ENCODE measurements at regions not wholly inside any gene's neighbourhood (a gene's known extent, or its start where the extent isn't known, plus 50 kb on each side); places are given as distances from the start of the nearest gene placed in this dataset.

DNA sequence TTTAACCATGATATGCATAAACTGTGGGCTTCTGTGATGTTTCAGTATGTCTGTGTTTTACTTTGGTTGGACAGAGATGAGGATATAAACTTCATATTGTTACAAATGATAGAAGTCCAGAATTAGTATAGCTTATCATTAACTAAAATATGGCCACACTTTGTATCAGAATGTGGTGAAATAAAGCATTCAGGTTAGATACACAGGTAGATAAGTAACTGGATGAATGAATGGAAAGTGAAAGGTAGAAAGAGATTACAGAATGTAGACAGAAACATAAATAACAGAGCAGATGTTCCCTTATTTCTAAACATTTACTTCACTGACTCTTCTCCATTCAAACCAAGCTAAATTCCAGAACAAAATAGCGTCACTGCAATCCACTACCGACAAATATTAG lies 1033.8 kb downstream of the CDH18 start:
- H3K79me2 ChIP-seq (ENCODE audit: insufficient read depth, low read length): no peaks in the 10 kb centered on the region
- H3K4me1 ChIP-seq (ENCODE audit: control insufficient read depth in 1 of 2, insufficient read depth in 2 of 2, low read length in 2 of 2): no peaks in the 10 kb centered on the region
- H3K9me3 Mint-ChIP-seq: peaks cover 0 to 6% (median 0%) of the 10 kb centered on the region in 7 donors
- no peak for DNase-seq
- H3K4me2 ChIP-seq (replicated peaks; ENCODE audit: extremely low read depth, low read length, poor library complexity, severe bottlenecking): no peak overlapping the region
- no peaks in the 10 kb centered on the region for H4K20me1 ChIP-seq (ENCODE audit: insufficient read depth, low read length)
- no peaks in the 10 kb centered on the region for H3K4me1 Mint-ChIP-seq
- H3K27me3 Mint-ChIP-seq (ENCODE audit: low read depth in 3 of 3): no peaks in the 10 kb centered on the region
- no CpG with 5 or more reads among the region's 2 CpGs for WGBS (ENCODE audit: insufficient coverage)
- H3K27ac ChIP-seq (ENCODE audit: low read depth in 1 of 2, low read length in 2 of 2): no peak overlapping the region
- no peak overlapping the region for H3K4me3 Mint-ChIP-seq
- H3K36me3 ChIP-seq (replicated peaks in 1 of 2; ENCODE audit: control insufficient read depth in 1 of 2, insufficient read depth in 2 of 2, low read length in 2 of 2): no peaks in the 10 kb centered on the region
- intact Hi-C loops (cut with micrococcal nuclease): no loop called here
- no peak overlapping the region for H2AFZ ChIP-seq (ENCODE audit: insufficient read depth, low read depth, low read length, poor library complexity, severe bottlenecking)
- TF ChIP-seq, protein P1, sequence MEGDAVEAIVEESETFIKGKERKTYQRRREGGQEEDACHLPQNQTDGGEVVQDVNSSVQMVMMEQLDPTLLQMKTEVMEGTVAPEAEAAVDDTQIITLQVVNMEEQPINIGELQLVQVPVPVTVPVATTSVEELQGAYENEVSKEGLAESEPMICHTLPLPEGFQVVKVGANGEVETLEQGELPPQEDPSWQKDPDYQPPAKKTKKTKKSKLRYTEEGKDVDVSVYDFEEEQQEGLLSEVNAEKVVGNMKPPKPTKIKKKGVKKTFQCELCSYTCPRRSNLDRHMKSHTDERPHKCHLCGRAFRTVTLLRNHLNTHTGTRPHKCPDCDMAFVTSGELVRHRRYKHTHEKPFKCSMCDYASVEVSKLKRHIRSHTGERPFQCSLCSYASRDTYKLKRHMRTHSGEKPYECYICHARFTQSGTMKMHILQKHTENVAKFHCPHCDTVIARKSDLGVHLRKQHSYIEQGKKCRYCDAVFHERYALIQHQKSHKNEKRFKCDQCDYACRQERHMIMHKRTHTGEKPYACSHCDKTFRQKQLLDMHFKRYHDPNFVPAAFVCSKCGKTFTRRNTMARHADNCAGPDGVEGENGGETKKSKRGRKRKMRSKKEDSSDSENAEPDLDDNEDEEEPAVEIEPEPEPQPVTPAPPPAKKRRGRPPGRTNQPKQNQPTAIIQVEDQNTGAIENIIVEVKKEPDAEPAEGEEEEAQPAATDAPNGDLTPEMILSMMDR (IDR thresholded peaks at IDR 0.05): no peak
- H3K36me3 Mint-ChIP-seq: no peaks in the 10 kb centered on the region
- H3K9me3 ChIP-seq (replicated peaks in 1 of 2; ENCODE audit: control insufficient read depth in 1 of 2, insufficient read depth in 1 of 2, low read length in 2 of 2): peaks cover 0 to 5% of the 10 kb centered on the region in 2 donors
- H3K27ac Mint-ChIP-seq: no peak overlapping the region
- H3K9ac ChIP-seq (ENCODE audit: insufficient read depth, low read length, poor library complexity, severe bottlenecking): no peak overlapping the region
- no peak overlapping the region for H3K4me3 ChIP-seq (replicated peaks in 1 of 3; ENCODE audit: low read depth in 2 of 3, low read length in 3 of 3)
- H3K27me3 ChIP-seq (ENCODE audit: control insufficient read depth in 2 of 2, insufficient read depth in 2 of 2, low read length in 2 of 2): no peaks in the 10 kb centered on the region

DNA sequence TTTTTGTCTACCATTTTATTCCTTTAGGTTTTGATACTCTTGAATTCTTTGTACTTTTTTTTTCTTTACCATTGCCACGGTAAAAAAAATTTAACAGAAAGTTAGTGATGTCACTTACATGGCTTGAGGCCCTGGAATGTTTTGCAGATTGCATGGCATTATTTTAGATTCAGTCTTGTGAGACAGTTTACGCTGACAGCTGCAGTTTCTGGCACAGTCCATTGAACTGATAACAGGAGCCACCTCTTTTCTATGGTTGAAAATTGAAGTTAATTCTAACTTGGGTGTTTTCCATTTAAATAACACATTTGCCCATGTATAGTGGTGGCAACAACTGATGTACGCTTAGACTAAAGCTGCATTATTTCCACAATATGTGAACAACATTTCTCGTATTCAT lies 1028.5 kb downstream of the CDH18 start:
- no peak overlapping the region for H3K4me2 ChIP-seq (replicated peaks; ENCODE audit: extremely low read depth, low read length, poor library complexity, severe bottlenecking)
- Mint-ChIP-seq H3K27me3 (ENCODE audit: low read depth in 3 of 3) (no peaks in the 10 kb centered on the region), H3K27ac (no peak overlapping the region), H3K4me3 (no peak overlapping the region), H3K36me3 (no peaks in the 10 kb centered on the region), H3K9me3 (peaks cover 0 to 4% (median 0%) of the 10 kb centered on the region in 7 donors), H3K4me1 (no peaks in the 10 kb centered on the region)
- no peaks in the 10 kb centered on the region for H3K4me1 ChIP-seq (ENCODE audit: control insufficient read depth in 1 of 2, insufficient read depth in 2 of 2, low read length in 2 of 2)
- TF ChIP-seq, protein P1 (IDR thresholded peaks at IDR 0.05): no peak
- H4K20me1 ChIP-seq (ENCODE audit: insufficient read depth, low read length): no peaks in the 10 kb centered on the region
- DNase-seq: no peak
- no peaks in the 10 kb centered on the region for H3K36me3 ChIP-seq (replicated peaks in 1 of 2; ENCODE audit: control insufficient read depth in 1 of 2, insufficient read depth in 2 of 2, low read length in 2 of 2)
- H2AFZ ChIP-seq (ENCODE audit: insufficient read depth, low read depth, low read length, poor library complexity, severe bottlenecking): no peak overlapping the region
- no peak overlapping the region for H3K27ac ChIP-seq (ENCODE audit: low read depth in 1 of 2, low read length in 2 of 2)
- no peak overlapping the region for H3K4me3 ChIP-seq (replicated peaks in 1 of 3; ENCODE audit: low read depth in 2 of 3, low read length in 3 of 3)
- H3K79me2 ChIP-seq (ENCODE audit: insufficient read depth, low read length): no peaks in the 10 kb centered on the region
- WGBS (ENCODE audit: insufficient coverage): 100% methylated on average over 3 of the region's 4 CpGs
- peaks cover 0 to 5% of the 10 kb centered on the region in 2 donors for H3K9me3 ChIP-seq (replicated peaks in 1 of 2; ENCODE audit: control insufficient read depth in 1 of 2, insufficient read depth in 1 of 2, low read length in 2 of 2)
- no peak overlapping the region for H3K9ac ChIP-seq (ENCODE audit: insufficient read depth, low read length, poor library complexity, severe bottlenecking)
- intact Hi-C loops (cut with micrococcal nuclease): no loop called here
- no peaks in the 10 kb centered on the region for H3K27me3 ChIP-seq (ENCODE audit: control insufficient read depth in 2 of 2, insufficient read depth in 2 of 2, low read length in 2 of 2)

All from CD14-positive monocyte (primary cell).